Hematopoietic multipotent progenitor cell treated with erythropoietin and hydrocortisone succinate and interleukin-3 and kit ligand, for 15 days (in vitro differentiated cells): ENCODE measurements at regions not wholly inside any gene's neighbourhood (a gene's known extent, or its start where the extent isn't known, plus 50 kb on each side); places are given as distances from the start of the nearest gene placed in this dataset.
A peak's percentile ranks its signal among the peaks of the same experiment; 100 is the strongest.
"Not testable (repeated sequence)": the region's sequence is repeated elsewhere in the genome, so short reads cannot be mapped to it uniquely, and the experiment has no call there.

Source experiments
- DNase-seq: peaks from one replicate; pipeline ENCODE4 v3.0.0-alpha.2; 2015; ENCODE audit warnings: low spot score

DNA sequence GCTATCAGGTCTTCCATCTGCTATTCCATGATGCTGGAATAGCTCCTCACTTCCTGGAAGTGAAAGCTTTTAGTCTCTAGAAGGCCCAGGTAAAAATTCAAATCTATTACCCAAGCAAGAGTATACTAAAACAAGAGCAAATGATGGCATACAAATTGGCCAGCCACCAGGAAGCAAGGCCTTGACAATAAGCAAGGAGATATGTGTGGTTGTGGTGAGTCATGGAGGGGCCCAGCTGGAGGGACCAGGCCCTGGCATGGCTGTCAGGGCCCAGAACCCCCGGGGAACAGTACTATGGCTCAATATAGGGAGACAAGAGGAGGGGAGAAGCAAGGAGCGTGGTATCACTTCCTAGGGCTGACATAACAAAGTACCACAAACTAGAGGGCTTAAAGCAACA, 358.7 kb downstream of the RRAGC start:
- DNase-seq: no peak

DNA sequence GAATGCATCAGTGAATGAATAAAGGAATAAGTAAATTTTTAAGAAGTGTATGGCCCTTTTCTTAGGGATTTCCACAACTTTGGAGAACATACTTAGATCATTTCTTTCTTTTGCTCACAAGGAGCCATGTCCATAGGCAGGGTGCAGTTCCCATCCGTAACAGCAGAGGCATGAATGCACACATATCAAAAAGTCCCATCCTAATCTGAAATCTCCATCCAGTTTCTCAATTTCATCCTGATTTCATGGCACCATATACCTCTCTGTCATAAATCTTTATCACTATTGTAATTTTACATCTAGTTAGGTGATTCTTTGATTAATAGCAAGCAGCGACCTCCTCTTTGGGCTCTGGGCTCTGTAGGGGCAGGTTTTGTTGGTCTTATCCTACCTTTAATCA, 359.2 kb downstream of the RRAGC start:
- no peak for DNase-seq

DNA sequence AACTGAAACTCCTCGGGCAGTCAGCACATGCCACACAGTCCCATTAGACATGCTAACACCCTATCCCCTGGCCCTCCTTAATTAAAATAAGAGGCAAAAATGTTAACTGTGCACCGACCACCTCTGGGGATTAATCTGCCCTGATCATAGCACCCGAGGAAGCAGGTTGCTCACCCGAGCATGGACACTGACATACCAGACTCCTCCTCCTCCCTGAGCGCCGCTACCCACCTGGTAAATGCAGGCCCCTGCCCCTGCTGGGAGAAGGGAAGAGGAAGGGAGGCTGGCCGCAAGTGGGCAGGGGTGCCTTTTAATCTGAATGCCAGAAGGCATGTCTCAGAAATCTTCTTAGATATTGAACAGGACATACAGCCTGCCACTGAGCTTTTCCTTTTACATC, 360.9 kb downstream of the RRAGC start:
- no peak for DNase-seq

DNA sequence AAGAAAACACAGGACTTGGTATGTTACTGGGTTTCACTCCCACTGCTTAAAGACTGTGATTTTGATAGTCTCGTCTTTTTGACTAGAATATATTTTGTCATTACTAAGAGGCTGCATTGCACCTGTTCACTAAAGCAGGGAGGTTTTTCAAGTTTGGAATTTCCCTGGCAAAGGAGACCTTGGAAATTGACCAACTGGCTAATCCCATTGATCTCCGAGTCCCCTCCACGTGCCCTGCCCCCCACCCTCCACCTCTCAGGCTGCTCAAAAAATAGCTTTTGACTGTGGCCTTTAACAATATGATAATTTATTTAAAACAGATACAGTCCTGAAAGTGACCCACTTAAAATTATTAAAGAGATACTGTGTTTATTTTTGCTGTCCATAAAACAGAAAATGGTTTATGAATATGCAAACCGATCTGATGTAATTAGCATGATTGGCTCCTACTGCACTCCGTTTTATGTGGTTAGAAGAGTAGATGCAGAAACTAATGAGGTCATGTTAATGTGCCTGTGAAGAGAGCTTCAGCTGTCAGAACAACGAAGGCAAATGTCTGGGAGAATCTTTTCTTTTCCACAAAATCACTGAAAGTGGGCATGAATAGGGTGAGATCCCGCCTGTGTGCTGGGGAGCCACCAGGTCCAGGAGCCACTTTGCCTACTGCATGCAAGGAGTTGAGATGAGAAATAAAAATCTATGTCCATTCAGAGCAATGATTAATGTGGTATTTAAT, 361.5 kb downstream of the RRAGC start:
- DNase-seq: no peak

DNA sequence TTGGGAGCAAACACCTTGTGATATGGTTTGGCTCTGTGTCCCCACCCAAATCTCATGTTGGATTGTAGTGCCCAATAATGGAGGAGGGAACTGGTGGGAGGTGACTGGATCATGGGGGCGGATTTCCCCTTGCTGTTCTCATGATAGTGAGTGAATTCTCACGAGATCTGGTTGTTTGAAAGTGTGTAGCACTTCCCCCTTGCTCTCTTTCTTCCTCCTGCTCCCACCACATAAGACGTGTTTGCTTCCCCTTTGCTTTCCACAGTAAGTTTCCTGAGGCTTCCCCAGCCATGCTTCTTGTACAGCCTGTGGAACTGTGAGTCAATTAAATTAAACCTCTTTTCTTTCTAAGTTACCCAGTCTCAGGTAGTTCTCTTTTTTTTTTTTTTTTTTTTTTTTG, 366.3 kb downstream of the RRAGC start:
- DNase-seq: not testable (repeated sequence)

DNA sequence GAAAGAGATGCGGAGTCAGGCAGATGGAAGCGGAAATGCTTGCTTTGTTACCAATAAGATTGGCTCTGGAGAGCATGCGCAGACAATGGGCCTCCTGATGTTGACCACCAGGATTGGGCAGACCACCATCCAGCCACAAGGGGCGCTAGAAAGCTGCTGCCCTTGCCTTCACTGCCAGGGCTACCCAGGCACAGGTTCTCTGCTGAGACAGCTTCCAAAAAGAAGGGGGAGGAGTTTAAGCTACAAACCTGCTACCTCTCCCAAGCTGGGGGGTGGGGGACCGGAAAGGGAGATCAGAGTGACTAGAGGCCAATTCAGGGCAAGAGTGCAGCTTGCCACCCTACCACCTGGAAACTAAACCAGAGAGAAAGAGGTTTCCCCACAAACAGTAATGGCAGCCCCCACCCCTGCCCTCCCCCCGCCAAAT, 369.7 kb downstream of the RRAGC start:
- peak; percentile 26 for DNase-seq

DNA sequence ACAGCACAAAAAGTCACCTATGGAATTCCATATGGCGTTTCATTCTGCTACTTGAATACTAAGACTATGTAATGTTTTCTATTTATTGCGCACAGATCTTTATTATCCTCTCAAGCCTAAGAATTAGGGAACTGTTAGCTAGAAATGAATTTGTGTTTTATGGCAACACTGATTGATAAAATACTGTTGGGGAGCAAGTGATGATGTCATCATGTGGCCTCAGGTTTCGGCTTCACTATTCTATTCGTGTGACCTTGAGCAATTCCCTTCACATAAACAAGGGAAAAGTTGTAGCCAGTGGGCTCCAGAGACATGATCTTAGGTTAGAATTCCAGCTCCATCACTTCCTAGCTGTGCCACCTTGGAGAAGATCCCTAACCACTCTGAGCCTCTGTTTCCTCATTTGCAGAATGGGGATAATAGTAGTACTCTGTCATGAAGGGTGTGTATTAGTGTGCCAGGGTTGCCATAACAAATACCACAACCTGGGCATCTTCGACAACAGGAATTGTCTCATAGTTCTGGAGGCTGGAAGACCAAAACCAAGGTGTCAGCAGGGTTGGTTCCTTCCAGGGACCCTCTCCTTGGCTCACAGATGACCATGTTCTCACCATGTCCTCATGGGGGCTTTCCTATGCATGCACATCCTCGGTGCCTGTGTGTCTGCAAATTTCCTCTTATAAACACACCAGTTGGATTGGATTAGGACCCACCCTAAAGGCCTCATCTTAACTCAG, 371.2 kb downstream of the RRAGC start:
- DNase-seq: no peak

DNA sequence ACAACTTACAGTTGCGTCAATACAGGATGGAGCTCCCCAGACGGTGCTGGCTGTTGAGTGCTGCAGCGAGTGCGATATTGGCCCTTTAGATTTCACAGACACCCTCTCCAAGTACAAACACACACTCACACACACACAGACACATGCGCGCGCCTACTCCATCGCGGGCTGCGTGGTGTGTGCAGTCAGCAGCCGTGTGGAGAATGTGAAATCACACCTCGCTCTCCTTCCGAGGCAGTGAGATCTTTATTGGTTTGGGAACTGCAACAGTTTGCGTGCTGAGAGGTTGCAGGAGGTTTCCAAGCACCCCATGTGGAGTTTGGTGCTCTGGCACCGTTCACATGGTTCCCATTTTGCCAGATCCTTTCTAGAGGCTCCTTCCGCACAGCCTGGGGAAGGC, 372.2 kb downstream of the RRAGC start:
- DNase-seq: no peak

DNA sequence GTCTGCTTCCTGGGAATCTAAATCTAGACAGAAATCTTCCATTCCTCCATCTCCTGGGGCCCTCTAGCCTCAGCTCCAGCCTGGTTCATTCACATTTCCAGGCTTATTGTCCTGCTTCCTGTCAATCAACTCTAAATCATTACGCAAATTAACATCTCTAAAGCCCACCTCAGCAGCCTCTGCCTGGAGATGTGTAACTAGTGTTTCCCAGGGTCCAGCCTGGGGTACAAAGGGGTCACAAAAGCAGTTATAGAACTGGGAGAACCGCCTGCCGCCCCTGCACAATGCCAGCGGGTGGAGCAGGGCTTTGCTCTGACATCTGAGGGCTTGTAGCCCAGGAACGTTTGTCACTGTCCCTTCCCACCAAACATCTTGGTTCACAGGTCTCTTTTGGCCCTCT, 373.5 kb downstream of the RRAGC start:
- DNase-seq: no peak

DNA sequence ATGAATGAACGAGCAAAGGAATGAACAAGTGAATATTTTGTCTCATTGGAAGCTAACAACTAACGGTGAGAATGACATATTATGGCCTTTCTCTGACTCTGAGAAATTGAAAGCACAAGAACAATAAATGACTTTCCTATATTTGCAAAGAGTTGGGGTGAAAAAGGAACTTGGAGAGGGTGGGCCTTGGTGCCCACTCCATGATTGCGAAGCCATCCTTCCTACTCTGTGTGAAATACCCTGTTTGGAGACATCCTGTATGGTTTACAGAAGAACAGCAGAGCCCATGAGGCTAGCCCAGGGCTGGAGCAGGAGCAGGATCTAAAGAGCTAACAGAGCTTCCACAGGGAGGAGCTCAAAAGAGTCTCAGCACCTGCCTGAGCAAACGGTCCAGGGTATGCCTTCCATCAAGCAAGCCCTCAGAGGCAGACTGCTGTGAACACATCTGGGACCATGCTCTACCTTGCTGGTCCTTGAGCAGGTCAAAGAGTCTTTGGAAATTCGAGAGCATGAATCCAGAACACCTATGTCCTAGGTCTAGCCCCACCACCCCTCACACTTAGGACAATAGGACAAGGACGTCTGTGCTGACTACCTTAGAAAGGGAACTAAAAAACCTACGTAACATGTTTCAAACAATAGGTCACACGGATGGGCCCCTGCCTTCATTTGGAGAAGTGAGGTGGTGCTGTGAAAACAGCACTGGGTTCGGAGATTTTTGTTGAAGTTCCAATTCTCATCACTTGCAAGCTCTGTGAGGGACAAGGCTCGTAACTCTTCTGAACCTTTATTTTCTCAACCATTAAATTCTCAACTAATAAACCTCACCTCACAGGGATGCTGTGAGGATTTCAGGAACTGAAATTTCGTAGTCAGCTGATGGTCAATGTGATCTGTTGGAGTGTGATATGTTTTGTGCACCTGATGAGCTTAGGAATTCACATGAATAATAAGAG, 377.4 kb downstream of the RRAGC start:
- DNase-seq: no peak

DNA sequence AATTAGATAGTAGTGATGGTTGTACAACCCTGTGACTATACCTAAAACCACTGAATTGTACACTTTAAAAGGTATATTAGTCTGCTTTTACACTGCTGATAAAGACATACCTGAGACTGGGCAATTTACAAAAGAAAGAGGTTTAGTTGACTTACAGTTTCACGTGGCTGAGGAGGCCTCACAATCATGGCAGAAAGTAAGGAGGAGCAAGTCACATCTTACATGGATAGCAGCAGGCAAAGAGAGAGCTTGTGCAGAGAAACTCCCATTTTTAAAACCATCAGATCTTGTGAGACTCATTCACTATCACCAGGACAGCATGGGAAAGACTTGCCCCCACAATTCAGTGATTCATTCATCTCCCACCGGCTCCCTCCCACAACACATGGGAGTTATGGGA, 379.9 kb downstream of the RRAGC start:
- DNase-seq: not testable (repeated sequence)

DNA sequence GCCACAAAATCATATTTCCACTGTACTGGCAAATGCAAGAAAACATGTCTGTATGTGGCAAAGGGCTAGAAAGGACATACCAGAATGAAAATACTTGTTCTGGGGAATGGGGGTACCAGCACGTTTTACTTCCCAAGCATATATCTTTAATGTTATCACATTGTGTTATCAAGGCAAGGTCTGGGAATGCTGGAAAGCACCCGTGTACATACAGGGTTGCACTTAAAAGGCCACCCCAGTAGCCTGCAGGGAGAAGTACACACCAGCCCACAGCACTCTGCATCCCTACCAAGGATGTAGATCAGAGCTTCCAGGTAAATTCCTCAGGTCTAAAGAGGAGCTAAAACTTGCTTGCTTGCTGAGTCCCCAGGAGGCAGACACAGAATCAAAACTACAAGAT, 381.8 kb downstream of the RRAGC start:
- no peak for DNase-seq

DNA sequence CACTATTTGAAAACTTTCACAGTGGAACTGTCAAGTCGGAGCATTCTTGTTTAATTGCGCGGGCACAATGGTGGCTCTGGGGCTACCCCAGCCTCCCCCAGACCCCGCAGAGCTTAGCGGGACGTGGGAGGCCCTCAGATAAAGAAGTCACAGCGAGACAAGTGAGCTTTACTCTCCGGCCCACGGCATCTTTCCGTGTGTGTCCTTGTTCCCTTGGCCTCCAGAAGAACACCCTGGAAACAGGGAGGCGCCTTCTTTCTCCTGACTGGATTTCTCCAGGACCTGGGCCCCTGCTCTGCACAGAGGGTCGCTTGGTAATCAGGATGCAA, 382.8 kb downstream of the RRAGC start:
- no peak for DNase-seq

DNA sequence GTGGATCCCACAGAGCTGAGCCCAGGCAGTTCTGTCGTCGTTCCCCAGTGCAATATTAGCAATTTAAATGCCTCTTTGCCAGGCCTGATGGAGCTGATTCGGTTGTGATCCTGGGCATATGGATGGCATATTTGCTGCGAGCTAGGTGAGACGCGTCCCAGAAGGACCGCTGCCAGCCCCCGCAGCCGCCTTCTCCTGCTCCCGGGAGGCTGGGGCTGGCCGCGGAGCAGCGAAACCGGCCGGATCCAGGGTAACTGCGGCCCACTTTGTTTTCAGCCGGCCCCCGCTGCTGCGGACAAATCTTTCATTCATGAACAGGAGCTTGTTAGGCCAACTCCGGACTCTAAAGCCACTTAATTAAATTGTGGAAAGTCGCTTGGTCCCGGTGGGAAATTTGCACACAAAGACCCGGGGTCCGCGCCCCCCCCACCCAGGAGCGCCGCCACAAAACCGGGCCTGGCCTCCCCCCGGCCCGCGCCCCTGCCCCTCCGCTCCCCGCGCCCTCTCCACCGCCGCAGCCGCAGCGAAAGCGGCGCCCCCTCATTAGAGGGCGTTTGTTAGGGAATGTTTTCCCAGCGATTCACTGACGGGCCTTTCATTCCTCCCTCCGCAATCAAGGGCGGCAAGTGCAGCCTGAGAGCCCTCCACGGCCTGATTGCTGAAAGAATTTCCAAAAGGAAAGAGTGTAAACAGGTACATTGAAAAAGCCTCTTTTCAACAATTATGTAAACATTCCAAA, 383.3 kb downstream of the RRAGC start:
- DNase-seq: no peak

DNA sequence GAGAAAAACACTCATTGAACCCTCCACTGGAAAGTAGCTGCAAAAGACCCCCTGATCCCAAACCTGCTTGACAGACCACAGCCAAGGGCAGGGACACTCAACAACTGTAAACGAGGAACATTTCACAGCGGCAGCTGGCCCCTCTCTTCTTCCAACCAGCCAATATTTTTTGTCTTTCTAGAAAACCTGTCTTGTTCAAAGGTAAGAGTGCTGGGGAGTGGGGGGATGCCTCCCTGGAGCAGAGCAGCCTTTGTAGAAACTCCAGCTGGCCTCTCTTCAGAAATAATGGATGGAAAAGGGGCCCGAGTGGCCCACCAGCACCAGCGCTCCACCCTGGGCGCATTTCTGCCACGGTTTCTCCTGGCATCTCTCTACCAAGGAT, 384.0 kb downstream of the RRAGC start:
- no peak for DNase-seq

DNA sequence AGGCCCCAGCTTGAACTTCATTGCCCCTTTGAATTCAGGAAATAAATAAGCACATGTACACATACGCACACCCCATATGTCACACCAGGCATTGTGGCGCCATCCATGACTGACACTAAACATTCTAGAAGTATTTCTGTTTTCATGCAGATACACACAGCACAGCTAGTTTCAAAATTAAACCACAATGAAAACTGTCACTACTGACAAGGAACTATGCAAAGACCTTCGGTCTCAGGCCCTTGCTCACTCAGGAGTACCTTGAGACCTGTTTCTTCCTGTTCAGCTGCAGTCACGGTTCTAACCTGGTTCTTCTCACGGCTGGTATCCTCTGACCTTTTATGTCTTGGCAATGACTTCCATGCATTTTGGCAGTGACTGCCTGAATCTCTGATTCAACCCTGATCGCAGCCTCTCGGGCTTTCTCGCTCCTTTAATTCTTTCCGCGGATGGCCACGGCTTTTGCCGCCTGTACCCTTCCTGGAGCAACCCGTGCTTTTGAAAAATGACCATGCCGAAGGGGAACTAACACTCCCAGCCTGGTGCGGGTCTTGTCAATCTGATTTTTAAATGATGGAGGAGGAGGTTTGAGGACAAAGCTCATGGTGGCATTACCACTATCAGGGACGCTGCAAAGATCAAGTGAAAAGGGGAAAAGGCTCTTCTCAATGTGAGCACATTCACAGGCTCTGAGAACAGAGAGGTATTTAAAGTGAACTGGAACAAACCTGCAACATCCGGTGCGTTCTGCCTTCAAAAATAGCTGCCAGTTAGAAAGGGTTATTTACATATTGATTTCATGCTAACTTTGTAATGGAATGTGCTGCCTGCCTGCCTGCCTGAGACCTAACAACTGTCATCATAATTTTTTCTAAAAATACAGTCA, 384.6 kb downstream of the RRAGC start:
- no peak for DNase-seq

DNA sequence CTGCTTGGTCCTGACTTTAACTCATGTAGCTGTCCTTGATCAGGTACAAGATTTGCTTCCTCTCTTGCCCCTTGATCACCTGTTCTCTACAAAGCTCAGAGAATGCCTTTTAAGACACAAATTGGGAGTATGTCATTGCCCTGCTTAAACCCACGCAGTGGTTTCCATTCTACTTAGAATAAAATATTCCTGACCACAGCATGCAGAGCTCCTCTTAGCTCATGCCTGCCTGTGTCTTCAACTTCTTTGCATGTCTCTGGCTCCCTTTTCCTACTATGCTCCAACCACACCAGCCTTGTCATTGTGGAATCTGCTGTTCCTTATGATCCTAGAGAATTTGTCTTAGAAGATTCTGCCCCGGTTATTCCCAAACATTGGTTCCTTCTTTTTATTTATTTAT, 393.1 kb downstream of the RRAGC start:
- no peak for DNase-seq

DNA sequence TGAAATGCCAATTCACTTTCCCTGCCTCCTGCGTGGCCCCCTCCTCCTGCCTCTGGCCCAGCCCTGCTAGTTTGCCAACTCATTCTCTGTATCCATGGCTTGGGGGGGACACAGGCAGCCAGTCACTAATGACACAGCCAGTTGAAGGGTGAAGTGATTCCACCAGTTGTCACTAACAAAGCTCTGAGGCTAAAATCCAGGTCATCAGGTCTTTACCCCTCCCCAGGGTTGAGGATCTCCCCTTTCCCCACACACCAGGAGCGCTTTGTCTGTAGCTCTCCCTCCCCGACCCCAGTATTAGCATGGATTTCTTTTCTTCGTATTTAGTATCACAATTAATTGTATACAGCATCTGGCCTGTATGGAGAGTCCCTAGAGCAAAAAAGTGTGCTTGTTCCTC, 394.1 kb downstream of the RRAGC start:
- DNase-seq: no peak

DNA sequence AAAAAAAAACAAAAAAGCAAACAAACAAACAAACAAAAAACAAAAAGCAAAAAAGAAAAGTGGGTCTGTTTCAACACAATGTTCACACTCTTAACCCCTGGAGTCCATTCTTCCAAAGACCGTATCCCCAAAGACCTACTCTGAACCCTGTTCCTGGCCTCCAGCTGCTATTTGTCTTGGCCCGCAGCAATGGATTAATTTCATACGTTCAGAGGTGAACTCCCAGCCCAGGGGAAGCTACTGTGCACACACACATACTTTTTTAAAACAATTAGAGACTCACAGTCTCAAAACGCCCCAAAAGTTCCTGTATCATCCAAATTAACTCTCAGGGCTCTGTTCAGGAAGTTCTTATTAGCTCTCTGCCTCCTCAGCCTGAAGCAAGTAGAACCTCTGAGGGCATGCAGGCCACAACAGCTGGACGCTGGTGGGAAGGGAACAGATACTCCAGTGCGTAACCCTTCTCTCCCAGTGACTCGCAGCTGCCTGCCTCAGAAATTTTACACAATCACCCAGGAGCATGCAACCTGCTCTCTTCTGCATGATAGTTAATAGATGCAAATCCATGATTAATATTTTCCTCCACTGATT, 395.4 kb downstream of the RRAGC start:
- no peak for DNase-seq

DNA sequence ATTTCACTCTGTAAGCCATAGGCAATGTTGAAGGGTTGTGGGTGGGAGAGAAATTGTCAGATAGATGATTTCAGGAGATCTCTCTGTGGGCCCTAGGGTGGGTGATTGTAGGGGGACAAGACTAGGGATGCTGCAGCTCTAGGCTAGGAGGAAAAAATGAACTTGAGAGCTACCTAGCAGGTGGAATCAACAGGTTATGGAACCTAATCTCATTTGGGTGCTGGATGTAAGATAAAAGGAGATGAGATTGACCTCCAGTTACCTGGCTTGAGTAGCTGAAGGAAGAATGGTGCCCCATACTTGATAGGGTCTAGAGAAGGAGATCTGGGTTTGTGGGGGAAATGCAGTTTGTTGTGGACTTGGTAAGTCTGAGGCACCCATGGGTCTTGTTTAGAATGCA, 396.5 kb downstream of the RRAGC start:
- no peak for DNase-seq

DNA sequence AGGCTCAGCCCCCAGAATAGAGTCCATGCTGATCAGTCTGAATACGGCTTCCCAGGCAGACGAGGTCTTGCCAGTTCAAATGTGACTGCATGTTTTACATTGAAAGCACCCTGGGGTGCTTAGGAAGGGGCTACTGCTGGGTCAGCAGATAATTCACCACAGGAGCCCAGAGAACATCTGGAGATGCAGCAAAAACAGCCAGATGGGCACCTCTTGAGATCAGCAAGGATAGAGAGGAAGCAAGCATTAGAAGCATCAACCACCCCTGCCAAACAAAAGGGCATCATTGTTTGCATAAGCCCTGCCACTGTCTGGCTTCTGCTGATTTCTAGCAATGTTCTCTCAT, 403.1 kb downstream of the RRAGC start:
- no peak for DNase-seq
